Mesenteric fat pad (tissue), 1 donor: ENCODE measurements at regions not wholly inside any gene's neighbourhood (a gene's known extent, or its start where the extent isn't known, plus 50 kb on each side); places are given as distances from the start of the nearest gene placed in this dataset.
A peak's percentile ranks its signal among the peaks of the same experiment; 100 is the strongest.

Experiments used
- DNase-seq: peaks from one replicate; pipeline ENCODE4 v3.0.0-alpha.2; 2020; ENCODE audit warnings: low spot score
- donor health status: DM: yes; HTN: yes; CAD: no.

- DNase-seq = peak; percentile 35
Observed at GRCh38 chr21:45592208-45592619, 50.0 kb upstream of the SLC19A1 start.

GRCh38 chr21:45592626-45593134 is 50.4 kb upstream of the SLC19A1 start:
- peak; percentile 53 for DNase-seq

- peak; percentile 89 for DNase-seq
Observed at GRCh38 chr21:45593162-45594022, 50.1 kb upstream of the PCBP3 start.
